GM21423 (cell line): ENCODE measurements at regions not wholly inside any gene's neighbourhood (a gene's known extent, or its start where the extent isn't known, plus 50 kb on each side); places are given as distances from the start of the nearest gene placed in this dataset.

Source experiments
- ATAC-seq: cut with Tn5 transposase; IDR thresholded peaks from one replicate; pipeline ENCODE4 v1.9.1; 2021; ENCODE audit warnings: mild to moderate bottlenecking, moderate library complexity; ENCODE audit not compliant: unreplicated experiment

- ATAC-seq = no peak
Observed at GRCh38 chr6:121965739-121966138, 433.7 kb upstream of the HSF2 start.

GRCh38 chr6:121967631-121968030, 431.8 kb upstream of the HSF2 start:
- no peak for ATAC-seq

GRCh38 chr6:121971931-121972335, 427.5 kb upstream of the HSF2 start:
- no peak for ATAC-seq

GRCh38 chr6:121984956-121985355, 414.5 kb upstream of the HSF2 start:
- no peak for ATAC-seq

GRCh38 chr6:121993362-121993761, 406.1 kb upstream of the HSF2 start:
- ATAC-seq = no peak

GRCh38 chr6:121994919-121995318, 404.5 kb upstream of the HSF2 start:
- ATAC-seq = no peak

GRCh38 chr6:121998631-121999030, 400.8 kb upstream of the HSF2 start:
- no peak for ATAC-seq

GRCh38 chr6:121999456-122000065, 399.9 kb upstream of the HSF2 start:
- ATAC-seq = no peak

GRCh38 chr6:122005661-122006060, 393.8 kb upstream of the HSF2 start:
- no peak for ATAC-seq

- no peak for ATAC-seq
Observed at GRCh38 chr6:122007339-122007738, 392.1 kb upstream of the HSF2 start.

- ATAC-seq = no peak
Observed at GRCh38 chr6:122008101-122008999, 391.1 kb upstream of the HSF2 start.

- ATAC-seq = no peak
Observed at GRCh38 chr6:122009000-122009350, 390.5 kb upstream of the HSF2 start.

- no peak for ATAC-seq
Observed at GRCh38 chr6:122012578-122012977, 386.9 kb upstream of the HSF2 start.

GRCh38 chr6:122014961-122015360, 384.5 kb upstream of the HSF2 start:
- ATAC-seq = no peak

GRCh38 chr6:122020588-122021264, 378.7 kb upstream of the HSF2 start:
- peak; percentile 98 for ATAC-seq

- no peak for ATAC-seq
Observed at GRCh38 chr6:122025104-122025503, 374.3 kb upstream of the HSF2 start.

GRCh38 chr6:122026582-122027369, 372.7 kb upstream of the HSF2 start:
- no peak for ATAC-seq

- ATAC-seq = no peak
Observed at GRCh38 chr6:122028933-122029522, 370.4 kb upstream of the HSF2 start.

GRCh38 chr6:122033564-122034181, 365.8 kb upstream of the HSF2 start:
- peak; percentile 93 for ATAC-seq

GRCh38 chr6:122035173-122035572, 364.3 kb upstream of the HSF2 start:
- no peak for ATAC-seq
